CD4-positive, alpha-beta T cell treated with Interleukin-6 at 100 ng/mL for 8 hours (primary cell): ENCODE measurements at regions not wholly inside any gene's neighbourhood (a gene's known extent, or its start where the extent isn't known, plus 50 kb on each side); places are given as distances from the start of the nearest gene placed in this dataset.

Source experiments
- DNase-seq: peaks from one replicate; pipeline ENCODE4 v3.0.0-alpha.2; 2020; ENCODE audit warnings: mixed read lengths, low spot score

DNA sequence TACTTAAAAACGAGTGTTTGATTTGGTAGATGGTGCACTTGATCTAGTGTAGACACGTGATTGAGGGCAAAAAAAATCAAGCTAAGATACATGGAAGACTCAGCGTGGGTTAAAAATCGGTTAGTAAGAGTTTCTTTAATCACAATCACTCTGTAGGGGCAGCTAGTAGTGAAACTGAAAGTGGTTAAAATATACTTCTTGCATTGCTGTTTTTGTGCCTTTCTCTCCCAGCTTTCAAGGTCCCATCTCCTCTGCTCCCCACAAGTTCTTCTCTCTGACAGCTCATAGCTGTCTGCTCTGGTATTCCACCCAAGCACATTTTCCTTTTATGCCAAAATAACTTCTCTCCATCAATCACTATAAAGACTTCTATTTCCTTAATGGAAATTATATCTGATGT, 1089.7 kb downstream of the EFNB2 start:
- DNase-seq = no peak

- DNase-seq = no peak
Measured at GRCh38 chr13:105442949-105443699, 1092.3 kb downstream of the EFNB2 start.

GRCh38 chr13:105442040-105442439, 1093.4 kb downstream of the EFNB2 start:
- DNase-seq = no peak

GRCh38 chr13:105441051-105441750, 1094.3 kb downstream of the EFNB2 start:
- no peak for DNase-seq

GRCh38 chr13:105436943-105437342, 1098.5 kb downstream of the EFNB2 start:
- no peak for DNase-seq

DNA sequence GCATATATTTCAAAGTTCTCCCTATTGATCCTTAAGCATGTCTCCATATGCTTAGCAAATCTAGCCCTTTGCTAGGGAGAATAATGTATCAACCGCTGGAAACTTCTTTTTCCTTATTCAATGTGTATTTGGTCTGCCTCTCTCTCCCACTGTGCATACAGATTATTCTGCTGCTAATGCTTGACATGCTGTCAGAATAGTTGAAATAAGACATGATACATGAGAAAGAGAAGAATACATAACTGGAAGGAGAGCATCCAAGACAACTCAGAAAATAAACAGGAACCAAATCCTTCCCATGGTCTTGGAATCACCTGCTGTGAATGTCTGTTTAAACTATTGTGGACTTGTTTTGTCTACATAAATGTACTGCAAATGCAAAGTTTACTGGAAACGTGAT, 1103.0 kb downstream of the EFNB2 start:
- no peak for DNase-seq

GRCh38 chr13:105428811-105429210, 1106.7 kb downstream of the EFNB2 start:
- no peak for DNase-seq

GRCh38 chr13:105426441-105426840, 1109.0 kb downstream of the EFNB2 start:
- DNase-seq = no peak

GRCh38 chr13:105414639-105415038, 1120.8 kb downstream of the EFNB2 start:
- no peak for DNase-seq

- DNase-seq = no peak
Measured at GRCh38 chr13:105412171-105412570, 1123.3 kb downstream of the EFNB2 start.

GRCh38 chr13:105410602-105411001, 1124.9 kb downstream of the EFNB2 start:
- no peak for DNase-seq

GRCh38 chr13:105406551-105406950, 1128.9 kb downstream of the EFNB2 start:
- no peak for DNase-seq

DNA sequence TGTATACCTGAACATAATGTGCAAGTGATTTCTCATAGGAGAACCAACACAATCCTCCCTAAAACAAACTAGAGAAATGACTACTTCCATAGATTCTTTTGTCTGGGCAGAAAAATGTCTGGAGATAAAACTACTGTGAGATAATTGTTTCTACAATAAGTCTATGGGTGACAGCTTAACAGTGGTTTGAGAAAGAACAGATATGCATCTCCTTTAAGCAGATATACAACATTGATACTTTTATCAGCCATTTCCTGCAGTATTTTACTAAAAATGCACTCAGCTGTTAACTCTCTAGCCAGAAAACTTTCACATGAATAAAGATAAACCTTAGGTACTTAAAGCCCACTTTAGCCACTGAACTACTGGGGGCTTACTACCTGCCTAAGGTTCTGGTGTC, 1132.4 kb downstream of the EFNB2 start:
- no peak for DNase-seq

DNA sequence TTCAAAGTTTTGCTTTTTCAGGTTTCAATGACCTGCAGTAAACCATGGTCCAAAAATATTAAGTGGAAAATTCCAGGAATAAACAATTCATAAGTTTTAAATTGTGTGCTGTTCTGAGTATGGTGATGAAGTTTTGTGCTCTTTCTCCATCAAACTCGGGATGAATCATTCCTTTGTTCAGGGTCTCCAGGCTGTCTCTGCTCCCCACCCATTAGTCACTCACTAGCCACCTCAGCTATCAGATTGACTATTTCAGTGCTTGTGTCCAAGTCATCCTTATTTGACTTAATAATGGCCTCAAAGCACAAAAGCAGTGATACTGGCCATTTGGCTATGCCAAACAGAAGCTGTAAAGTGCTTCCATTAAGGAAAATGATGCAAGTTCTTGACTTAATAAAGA, 1140.4 kb downstream of the EFNB2 start:
- no peak for DNase-seq

- no peak for DNase-seq
Measured at GRCh38 chr13:105389373-105389772, 1146.1 kb downstream of the EFNB2 start.

DNA sequence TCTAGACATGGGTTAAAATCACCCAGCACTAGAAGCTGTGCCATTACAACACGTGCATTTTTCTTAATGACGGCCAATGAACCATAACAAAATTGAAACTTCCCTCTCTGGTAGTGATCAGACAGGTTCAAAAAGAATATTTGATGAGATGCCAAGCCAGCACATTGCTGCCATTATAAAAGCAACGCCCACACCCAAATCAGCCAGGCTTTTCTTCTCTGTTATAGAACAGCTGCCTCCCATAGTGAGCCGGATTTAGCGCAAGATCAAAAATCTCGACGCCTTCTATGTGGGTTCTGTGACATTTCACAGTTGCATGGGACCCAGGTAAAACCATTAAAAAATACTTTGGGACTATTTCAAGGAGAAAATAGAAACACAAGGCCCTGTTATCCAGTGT, 1158.0 kb downstream of the EFNB2 start:
- no peak for DNase-seq

- DNase-seq = no peak
Measured at GRCh38 chr13:105370011-105370650, 1165.3 kb downstream of the EFNB2 start.

- DNase-seq = no peak
Measured at GRCh38 chr13:105368781-105369180, 1166.7 kb downstream of the EFNB2 start.

GRCh38 chr13:105365831-105366230, 1169.6 kb downstream of the EFNB2 start:
- DNase-seq = no peak

- no peak for DNase-seq
Measured at GRCh38 chr13:105365021-105365550, 1170.4 kb downstream of the EFNB2 start.

DNA sequence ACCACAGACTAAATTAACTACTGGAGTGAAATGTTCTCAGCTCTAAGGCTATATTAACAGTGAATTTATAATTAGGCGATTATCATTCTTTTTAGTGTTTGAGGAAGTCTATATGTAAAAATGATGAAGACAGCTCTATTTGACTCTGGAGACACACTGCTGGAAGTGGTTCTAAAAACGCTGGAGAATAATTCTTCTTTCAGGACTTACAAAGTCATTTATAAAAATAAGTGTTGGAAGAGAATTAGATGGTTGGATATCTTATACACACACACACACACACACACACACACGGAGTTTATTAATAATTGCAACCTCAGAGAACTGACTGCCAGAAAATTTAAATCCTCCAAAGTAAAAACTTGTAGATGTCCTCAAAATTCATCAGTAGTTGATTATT, 1171.3 kb downstream of the EFNB2 start:
- DNase-seq = no peak

GRCh38 chr13:105363261-105364190, 1171.9 kb downstream of the EFNB2 start:
- DNase-seq = no peak
